Keratinocyte (primary cell): ENCODE measurements at regions not wholly inside any gene's neighbourhood (a gene's known extent, or its start where the extent isn't known, plus 50 kb on each side); places are given as distances from the start of the nearest gene placed in this dataset.

Experiments used
- DNase-seq: peaks from one replicate; pipeline ENCODE4 v3.0.0-alpha.2; 2011; ENCODE audit warnings: low read depth, missing footprints, low spot score
- FAIRE-seq: peaks from 2 replicates; lab custom pipeline; 2011; peaks lifted over from hg19 to GRCh38; lab: Jason Lieb, UNC
- H2AFZ ChIP-seq: 2 replicates; pipeline ENCODE4 v1.6.0; 2012; ENCODE audit warnings: low read length, control low read depth, inconsistent platforms; ENCODE audit not compliant: control insufficient read depth
- H3K27ac ChIP-seq: 2 replicates; pipeline ENCODE4 v1.5.1; 2011; ENCODE audit warnings: low read length; ENCODE audit not compliant: control insufficient read depth, insufficient read depth
- H3K27me3 ChIP-seq: 3 replicates; pipeline ENCODE4 v1.6.0; 2011; ENCODE audit warnings: low read length; ENCODE audit not compliant: control insufficient read depth, insufficient read depth; ENCODE audit errors: extremely low read depth
- H3K36me3 ChIP-seq, 2 experiments: 2 replicates in 1 of 2; 3 replicates in 1 of 2; pipeline ENCODE4 v1.5.1; 2011; ENCODE audit warnings: low read length in 2 of 2, mild to moderate bottlenecking in 1 of 2; ENCODE audit not compliant: control insufficient read depth in 2 of 2, insufficient read depth in 2 of 2; ENCODE audit errors: extremely low read depth in 1 of 2
- H3K4me1 ChIP-seq: 3 replicates; pipeline ENCODE4 v1.5.1; 2011; ENCODE audit warnings: low read length; ENCODE audit not compliant: control insufficient read depth, insufficient read depth; ENCODE audit errors: extremely low read depth
- H3K4me2 ChIP-seq: 3 replicates; pipeline ENCODE4 v1.6.0; 2011; ENCODE audit warnings: low read depth, low read length; ENCODE audit not compliant: control insufficient read depth, insufficient read depth; ENCODE audit errors: extremely low read depth
- H3K4me3 ChIP-seq, 3 experiments: fragments of 200-600 bp in 1 of 3; sonication (generic) in 1 of 3; 2 replicates in 2 of 3; 3 replicates in 1 of 3; pipeline ENCODE4 v1.5.1; 2011 to 2016; ENCODE audit warnings: low read length in 3 of 3, mild to moderate bottlenecking in 3 of 3, control low read depth in 2 of 3, inconsistent platforms in 1 of 3, low read depth in 1 of 3, mixed read lengths in 1 of 3, mixed run types in 1 of 3, moderate library complexity in 1 of 3; ENCODE audit not compliant: control insufficient read depth in 2 of 3, insufficient read depth in 2 of 3; ENCODE audit errors: extremely low read depth in 1 of 3
- H3K79me2 ChIP-seq: 2 replicates; pipeline ENCODE4 v1.6.0; 2012; ENCODE audit warnings: low read length; ENCODE audit not compliant: control insufficient read depth, insufficient read depth
- H3K9ac ChIP-seq: 3 replicates; pipeline ENCODE4 v1.6.0; 2011; ENCODE audit warnings: low read length; ENCODE audit not compliant: control insufficient read depth, insufficient read depth; ENCODE audit errors: extremely low read depth
- H3K9me1 ChIP-seq: 3 replicates; pipeline ENCODE4 v1.6.0; 2011; ENCODE audit warnings: low read length; ENCODE audit not compliant: control insufficient read depth, insufficient read depth; ENCODE audit errors: extremely low read depth
- H3K9me3 ChIP-seq: 2 replicates; pipeline ENCODE4 v1.5.1; 2012; ENCODE audit warnings: low read depth, low read length; ENCODE audit not compliant: control insufficient read depth
- H4K20me1 ChIP-seq: 3 replicates; pipeline ENCODE4 v1.6.0; 2011; ENCODE audit warnings: low read length; ENCODE audit not compliant: control insufficient read depth, insufficient read depth; ENCODE audit errors: extremely low read depth
- EZH2 ChIP-seq: IDR thresholded peaks from one replicate; pipeline ENCODE4 v1.6.1; 2012; ENCODE audit warnings: inconsistent platforms, mild to moderate bottlenecking, low read length, moderate library complexity
- dilution Hi-C: fragments of 300-500 bp; cut with MboI; formaldehyde crosslinking; loops from one replicate; pipeline ENCODE4 v1.7.0; 2020; ENCODE audit warnings: low sequenced_read_pairs; ENCODE audit not compliant: extremely low pct_ligation_motif_present
- TF ChIP-seq, protein P1 (sequence below), 3 experiments: IDR thresholded peaks in 1 of 3; conservative IDR thresholded peaks in 1 of 3; optimal IDR thresholded peaks in 1 of 3; 2 replicates in 2 of 3; 3 replicates in 1 of 3; pipeline versions ENCODE3 to v1.5.1; 2011; ENCODE audit warnings: low read length in 3 of 3, mild to moderate bottlenecking in 3 of 3, moderate library complexity in 2 of 3, control low read depth in 1 of 3, inconsistent platforms in 1 of 3; ENCODE audit not compliant: insufficient read depth in 2 of 3; ENCODE audit errors: extremely low read depth in 1 of 3

DNA sequence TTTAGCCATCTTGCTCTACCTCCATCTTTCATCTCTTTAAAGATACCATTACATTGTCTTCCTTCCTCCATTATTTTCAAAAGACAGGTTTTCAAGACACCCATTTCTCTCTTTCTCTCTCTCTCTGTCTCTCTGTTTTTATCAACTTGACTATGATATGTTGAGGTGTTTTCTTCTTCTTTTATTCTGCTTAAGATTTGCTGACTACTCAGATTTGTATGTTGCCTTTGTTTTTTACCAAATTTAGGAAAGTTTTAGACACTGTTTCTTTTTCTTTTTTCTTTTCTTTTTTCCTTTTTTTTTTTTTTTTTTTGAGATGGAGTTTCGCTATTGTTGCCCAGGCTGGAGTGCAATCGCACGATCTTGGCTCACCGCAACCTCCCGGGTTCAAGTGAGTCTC, 647.5 kb upstream of the VRK2 start:
- dilution Hi-C loops, result no loop called here
- Histone ChIP-seq H3K9ac (no peak overlapping the region), H3K27ac (no peak overlapping the region), H3K27me3 (no peaks in the 10 kb centered on the region), H2AFZ (no peak overlapping the region), H3K4me3 (no peak overlapping the region), H3K36me3 (no peaks in the 10 kb centered on the region), H3K9me3 (no peaks in the 10 kb centered on the region), H3K4me2 (no peak overlapping the region), H3K9me1 (no peaks in the 10 kb centered on the region), H3K4me1 (no peaks in the 10 kb centered on the region), H3K79me2 (no peaks in the 10 kb centered on the region), H4K20me1 (no peaks in the 10 kb centered on the region)
- DNase-seq (no peak), FAIRE-seq (no peak)
- no peak for TF ChIP-seq EZH2
- TF ChIP-seq, protein P1, sequence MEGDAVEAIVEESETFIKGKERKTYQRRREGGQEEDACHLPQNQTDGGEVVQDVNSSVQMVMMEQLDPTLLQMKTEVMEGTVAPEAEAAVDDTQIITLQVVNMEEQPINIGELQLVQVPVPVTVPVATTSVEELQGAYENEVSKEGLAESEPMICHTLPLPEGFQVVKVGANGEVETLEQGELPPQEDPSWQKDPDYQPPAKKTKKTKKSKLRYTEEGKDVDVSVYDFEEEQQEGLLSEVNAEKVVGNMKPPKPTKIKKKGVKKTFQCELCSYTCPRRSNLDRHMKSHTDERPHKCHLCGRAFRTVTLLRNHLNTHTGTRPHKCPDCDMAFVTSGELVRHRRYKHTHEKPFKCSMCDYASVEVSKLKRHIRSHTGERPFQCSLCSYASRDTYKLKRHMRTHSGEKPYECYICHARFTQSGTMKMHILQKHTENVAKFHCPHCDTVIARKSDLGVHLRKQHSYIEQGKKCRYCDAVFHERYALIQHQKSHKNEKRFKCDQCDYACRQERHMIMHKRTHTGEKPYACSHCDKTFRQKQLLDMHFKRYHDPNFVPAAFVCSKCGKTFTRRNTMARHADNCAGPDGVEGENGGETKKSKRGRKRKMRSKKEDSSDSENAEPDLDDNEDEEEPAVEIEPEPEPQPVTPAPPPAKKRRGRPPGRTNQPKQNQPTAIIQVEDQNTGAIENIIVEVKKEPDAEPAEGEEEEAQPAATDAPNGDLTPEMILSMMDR (optimal IDR thresholded peaks at IDR 0.05 in 1 of 3, IDR thresholded peaks at IDR 0.05 in 1 of 3, conservative IDR thresholded peaks at IDR 0.05 in 1 of 3; ENCODE audit: extremely low read depth in 1 of 3, insufficient read depth in 2 of 3, low read length in 3 of 3), result no peak

DNA sequence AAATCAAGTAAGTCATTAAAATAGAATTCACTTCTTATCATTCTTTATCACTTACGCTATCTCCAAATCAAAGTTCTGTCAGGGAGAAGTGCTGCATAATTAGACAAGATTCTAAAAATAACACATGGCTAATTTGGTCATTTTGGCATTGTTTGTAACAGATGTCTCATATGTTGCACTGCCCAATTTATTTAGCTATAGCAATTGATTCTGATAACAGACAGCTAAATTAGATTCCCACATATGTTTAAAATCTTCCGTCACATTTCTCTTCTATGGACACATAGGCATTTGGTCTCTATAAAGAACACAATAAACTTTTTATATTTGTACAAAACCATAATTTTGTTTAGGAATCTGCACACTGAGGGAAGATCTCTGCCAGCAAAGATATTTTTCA, 644.5 kb upstream of the VRK2 start:
- FAIRE-seq (no peak), DNase-seq (no peak)
- H3K27ac ChIP-seq, result no peak overlapping the region
- no peak overlapping the region for H2AFZ ChIP-seq
- no peaks in the 10 kb centered on the region for H4K20me1 ChIP-seq
- TF ChIP-seq, protein P1 (optimal IDR thresholded peaks at IDR 0.05 in 1 of 3, IDR thresholded peaks at IDR 0.05 in 1 of 3, conservative IDR thresholded peaks at IDR 0.05 in 1 of 3; ENCODE audit: extremely low read depth in 1 of 3, insufficient read depth in 2 of 3, low read length in 3 of 3), result no peak
- TF ChIP-seq EZH2, result no peak
- no peaks in the 10 kb centered on the region for H3K27me3 ChIP-seq
- no peaks in the 10 kb centered on the region for H3K9me1 ChIP-seq
- H3K4me3 ChIP-seq, result no peak overlapping the region
- no peak overlapping the region for H3K9ac ChIP-seq
- no peaks in the 10 kb centered on the region for H3K4me1 ChIP-seq
- H3K79me2 ChIP-seq, result no peaks in the 10 kb centered on the region
- dilution Hi-C loops, result no loop called here
- H3K36me3 ChIP-seq, result no peaks in the 10 kb centered on the region
- H3K9me3 ChIP-seq, result no peaks in the 10 kb centered on the region
- no peak overlapping the region for H3K4me2 ChIP-seq
